COLO668 (cell line): ENCODE measurements at regions not wholly inside any gene's neighbourhood (a gene's known extent, or its start where the extent isn't known, plus 50 kb on each side); places are given as distances from the start of the nearest gene placed in this dataset.
"Not testable (repeated sequence)": the region's sequence is repeated elsewhere in the genome, so short reads cannot be mapped to it uniquely, and the experiment has no call there.

ENCODE experiments used
- DNase-seq: peaks from one replicate; lab custom pipeline; 2025; ENCODE audit not compliant: unreplicated experiment; lab: John Stamatoyannopoulos, UW

GRCh38 chr1:14177866-14178265 is 420.6 kb upstream of the KAZN start:
- not testable (repeated sequence) for DNase-seq

- no peak for DNase-seq
These were observed 417.7 kb upstream of the KAZN start for GRCh38 chr1:14180738-14181137.

- no peak for DNase-seq
These were observed 417.2 kb upstream of the KAZN start for GRCh38 chr1:14181191-14181795.

GRCh38 chr1:14182856-14183255 is 415.6 kb upstream of the KAZN start:
- no peak for DNase-seq

GRCh38 chr1:14183329-14183728 is 415.2 kb upstream of the KAZN start:
- DNase-seq, result no peak

GRCh38 chr1:14184454-14184853 is 414.0 kb upstream of the KAZN start:
- no peak for DNase-seq

GRCh38 chr1:14189381-14189780 is 409.1 kb upstream of the KAZN start:
- no peak for DNase-seq

- peak; percentile 29 for DNase-seq
These were observed 408.0 kb upstream of the KAZN start for GRCh38 chr1:14190508-14190907.

GRCh38 chr1:14194511-14194910 is 404.0 kb upstream of the KAZN start:
- no peak for DNase-seq

GRCh38 chr1:14205066-14205465 is 393.4 kb upstream of the KAZN start:
- DNase-seq, result no peak

GRCh38 chr1:14215151-14215550 is 383.3 kb upstream of the KAZN start:
- DNase-seq, result no peak

GRCh38 chr1:14217384-14217783 is 381.1 kb upstream of the KAZN start:
- DNase-seq, result no peak

- DNase-seq, result no peak
These were observed 378.2 kb upstream of the KAZN start for GRCh38 chr1:14220324-14220723.

GRCh38 chr1:14220811-14221210 is 377.7 kb upstream of the KAZN start:
- DNase-seq, result no peak

GRCh38 chr1:14222086-14222485 is 376.4 kb upstream of the KAZN start:
- DNase-seq, result no peak

GRCh38 chr1:14228677-14229076 is 369.8 kb upstream of the KAZN start:
- no peak for DNase-seq

GRCh38 chr1:14233510-14233909 is 365.0 kb upstream of the KAZN start:
- no peak for DNase-seq

GRCh38 chr1:14236097-14236496 is 362.4 kb upstream of the KAZN start:
- DNase-seq, result no peak

GRCh38 chr1:14238472-14239307 is 359.8 kb upstream of the KAZN start:
- peak; percentile 19 for DNase-seq

GRCh38 chr1:14240265-14240664 is 358.2 kb upstream of the KAZN start:
- DNase-seq, result no peak

GRCh38 chr1:14242123-14242522 is 356.4 kb upstream of the KAZN start:
- no peak for DNase-seq

GRCh38 chr1:14242870-14243269 is 355.6 kb upstream of the KAZN start:
- DNase-seq, result no peak

- DNase-seq, result no peak
These were observed 352.5 kb upstream of the KAZN start for GRCh38 chr1:14245954-14246353.
